Mesothelial cell of epicardium (in vitro differentiated cells): ENCODE measurements at regions not wholly inside any gene's neighbourhood (a gene's known extent, or its start where the extent isn't known, plus 50 kb on each side); places are given as distances from the start of the nearest gene placed in this dataset.

Experiments
- DNase-seq, 2 experiments: peaks; one replicate each; pipeline ENCODE4 v3.0.0; 2021; ENCODE audit warnings: low spot score in 2 of 2; ENCODE audit not compliant: unreplicated experiment in 2 of 2
- H3K27ac Mint-ChIP-seq: 2 replicates; pipeline ENCODE4 v1.8.0; 2021; ENCODE audit warnings: mixed read lengths
- H3K27me3 Mint-ChIP-seq: 2 replicates; pipeline ENCODE4 v1.8.0; 2021; ENCODE audit warnings: low read depth, mixed read lengths
- H3K36me3 Mint-ChIP-seq: 2 replicates; pipeline ENCODE4 v1.8.0; 2021; ENCODE audit warnings: mixed read lengths
- H3K4me1 Mint-ChIP-seq: 2 replicates; pipeline ENCODE4 v1.8.0; 2021; ENCODE audit warnings: mixed read lengths
- H3K4me3 Mint-ChIP-seq: 2 replicates; pipeline ENCODE4 v1.8.0; 2021; ENCODE audit warnings: mild to moderate bottlenecking, moderate library complexity, mixed read lengths
- H3K9me3 Mint-ChIP-seq: 2 replicates; pipeline ENCODE4 v1.8.0; 2021; ENCODE audit warnings: mixed read lengths
- TF ChIP-seq, protein P1 (sequence below): fragments of 200-600 bp; sonication (generic); IDR thresholded peaks from one replicate; pipeline ENCODE4 v1.5.0; 2021; ENCODE audit warnings: antibody characterized with exemption; ENCODE audit not compliant: unreplicated experiment

DNA sequence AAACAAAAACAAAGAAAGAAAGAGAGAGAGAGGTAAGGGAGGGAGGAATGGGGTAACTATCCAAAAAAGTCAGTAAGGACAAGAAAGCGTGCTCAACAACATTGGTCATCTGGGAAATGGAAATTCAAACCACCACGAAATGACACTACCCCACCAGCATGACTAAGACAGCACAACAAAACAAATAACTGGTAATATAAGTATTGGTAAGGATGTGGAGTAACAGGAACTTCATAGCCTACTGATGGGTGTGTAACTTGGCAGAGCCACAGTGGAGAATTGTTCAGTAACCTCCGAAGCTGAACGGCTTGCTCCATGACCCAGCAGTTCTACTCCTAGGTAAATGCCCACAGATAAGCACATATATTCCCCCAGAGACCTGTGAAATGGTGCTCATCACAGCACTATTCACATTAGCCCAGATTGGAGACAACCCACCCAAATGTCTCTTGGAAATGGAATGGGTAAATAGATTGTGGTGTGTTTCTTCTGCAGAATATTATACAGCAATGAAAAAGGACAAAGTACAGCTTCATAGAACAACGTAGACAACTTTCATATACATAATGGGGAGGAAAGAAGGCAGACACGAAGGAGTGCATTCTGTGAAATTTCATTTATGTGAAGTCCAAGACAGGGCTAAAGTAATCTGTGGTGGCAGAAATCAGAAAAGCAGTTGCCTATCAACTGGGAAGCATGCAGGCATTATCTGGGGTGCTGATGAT is 95.5 kb upstream of the ATP6AP2 start:
- Mint-ChIP-seq H3K4me1 (peaks cover 12% of the 10 kb centered on the region), H3K4me3 (no peak overlapping the region), H3K27me3 (no peaks in the 10 kb centered on the region), H3K36me3 (no peaks in the 10 kb centered on the region), H3K27ac (peak overlapping the region; percentile 51), H3K9me3 (peaks cover 40% of the 10 kb centered on the region)
- TF ChIP-seq, protein P1, sequence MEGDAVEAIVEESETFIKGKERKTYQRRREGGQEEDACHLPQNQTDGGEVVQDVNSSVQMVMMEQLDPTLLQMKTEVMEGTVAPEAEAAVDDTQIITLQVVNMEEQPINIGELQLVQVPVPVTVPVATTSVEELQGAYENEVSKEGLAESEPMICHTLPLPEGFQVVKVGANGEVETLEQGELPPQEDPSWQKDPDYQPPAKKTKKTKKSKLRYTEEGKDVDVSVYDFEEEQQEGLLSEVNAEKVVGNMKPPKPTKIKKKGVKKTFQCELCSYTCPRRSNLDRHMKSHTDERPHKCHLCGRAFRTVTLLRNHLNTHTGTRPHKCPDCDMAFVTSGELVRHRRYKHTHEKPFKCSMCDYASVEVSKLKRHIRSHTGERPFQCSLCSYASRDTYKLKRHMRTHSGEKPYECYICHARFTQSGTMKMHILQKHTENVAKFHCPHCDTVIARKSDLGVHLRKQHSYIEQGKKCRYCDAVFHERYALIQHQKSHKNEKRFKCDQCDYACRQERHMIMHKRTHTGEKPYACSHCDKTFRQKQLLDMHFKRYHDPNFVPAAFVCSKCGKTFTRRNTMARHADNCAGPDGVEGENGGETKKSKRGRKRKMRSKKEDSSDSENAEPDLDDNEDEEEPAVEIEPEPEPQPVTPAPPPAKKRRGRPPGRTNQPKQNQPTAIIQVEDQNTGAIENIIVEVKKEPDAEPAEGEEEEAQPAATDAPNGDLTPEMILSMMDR = no peak
- no peak for DNase-seq

DNA sequence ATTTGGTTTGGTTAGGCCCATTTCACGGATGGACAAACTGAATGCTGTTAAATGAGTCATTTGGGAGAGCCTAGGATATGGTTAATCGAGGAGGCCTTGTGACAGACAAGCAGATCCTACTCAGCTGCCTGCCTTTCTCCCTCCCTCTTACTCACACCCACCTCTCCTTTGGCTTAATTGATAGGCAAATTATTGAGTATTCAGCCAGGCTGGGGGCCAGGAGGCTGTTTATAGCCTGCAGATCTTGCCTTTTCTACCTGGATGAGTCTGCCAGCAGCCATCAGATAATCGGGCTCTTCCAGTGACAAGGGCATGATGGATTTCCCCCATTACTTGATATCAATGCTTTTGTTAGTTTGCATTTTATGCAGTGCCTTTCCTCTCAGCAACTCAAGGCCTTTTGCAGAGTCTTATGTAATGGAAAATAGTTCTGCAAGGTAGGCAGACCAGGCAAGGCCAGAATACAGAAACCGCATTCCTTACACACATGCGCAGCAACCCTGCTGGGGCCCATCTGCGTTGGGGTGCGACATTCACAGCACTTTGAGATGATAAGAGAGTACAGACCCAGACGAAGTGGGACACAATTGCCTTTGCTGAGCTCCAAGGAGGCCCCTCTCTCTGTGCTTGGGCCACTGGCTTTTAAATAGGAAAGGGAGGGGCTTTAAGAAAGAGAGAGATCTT is 96.2 kb upstream of the ATP6AP2 start:
- Mint-ChIP-seq H3K27ac (peak overlapping the region; percentile 51), H3K4me3 (no peak overlapping the region), H3K27me3 (no peaks in the 10 kb centered on the region), H3K4me1 (peaks cover 8% of the 10 kb centered on the region), H3K36me3 (peaks cover under 1% of the 10 kb centered on the region), H3K9me3 (peaks cover 47% of the 10 kb centered on the region)
- TF ChIP-seq, protein P1 = no peak
- peak in 1 of 2 experiments; percentile 42 for DNase-seq

DNA sequence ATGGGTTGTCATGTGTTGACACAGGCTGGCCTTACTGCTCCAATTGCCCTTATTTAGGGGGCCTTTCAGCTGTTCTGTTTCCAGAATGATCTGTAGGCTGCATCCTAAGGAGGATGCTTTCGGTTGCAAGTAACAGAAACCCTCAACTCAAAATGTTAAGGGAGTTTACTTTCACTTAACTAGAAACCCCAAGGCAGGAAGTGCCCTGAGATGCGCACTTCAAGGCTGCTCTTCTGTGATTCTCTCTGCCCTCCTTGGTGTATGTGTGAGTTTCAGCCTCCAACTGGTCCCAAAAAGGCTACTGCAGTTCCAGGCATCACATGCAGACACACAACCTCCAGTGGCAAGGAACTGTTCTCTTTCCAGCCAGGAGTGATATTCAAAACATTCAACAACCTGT is 97.3 kb upstream of the ATP6AP2 start:
- no peak for DNase-seq
- TF ChIP-seq, protein P1 = no peak
- no peak overlapping the region for H3K4me3 Mint-ChIP-seq
- no peak overlapping the region for H3K27ac Mint-ChIP-seq
- peaks cover 2% of the 10 kb centered on the region for H3K36me3 Mint-ChIP-seq
- H3K27me3 Mint-ChIP-seq = no peaks in the 10 kb centered on the region
- peaks cover 45% of the 10 kb centered on the region for H3K9me3 Mint-ChIP-seq
- H3K4me1 Mint-ChIP-seq = peaks cover 8% of the 10 kb centered on the region

DNA sequence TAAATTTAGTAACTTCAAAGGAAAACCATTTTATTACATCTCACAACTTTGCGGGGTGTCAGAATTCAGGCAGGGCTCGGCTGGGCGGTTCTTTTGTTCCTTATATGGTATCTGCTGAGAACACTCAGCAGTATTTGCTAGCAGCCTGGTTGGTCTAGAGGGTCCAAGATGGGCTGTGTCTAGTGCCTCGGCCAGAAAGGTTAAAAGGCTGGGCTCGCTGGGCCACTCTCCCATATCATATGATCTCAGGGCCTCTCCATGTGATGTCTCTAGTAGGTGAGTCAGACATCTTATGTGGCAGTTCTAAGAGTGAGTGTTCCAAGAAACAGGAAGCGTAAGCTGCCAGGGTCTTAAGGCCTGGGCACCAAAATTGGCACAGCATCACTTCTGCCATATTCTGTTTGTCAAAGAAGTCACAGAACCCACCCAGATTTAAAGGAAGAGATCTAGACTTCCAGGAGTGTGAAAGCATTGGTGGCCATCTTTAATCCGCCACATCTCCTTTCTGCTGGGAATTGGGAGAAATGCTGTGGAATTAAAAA is 100.9 kb upstream of the ATP6AP2 start:
- no peak overlapping the region for H3K4me3 Mint-ChIP-seq
- peaks cover 2% of the 10 kb centered on the region for H3K36me3 Mint-ChIP-seq
- H3K4me1 Mint-ChIP-seq = peaks cover 19% of the 10 kb centered on the region
- no peak for DNase-seq
- H3K27ac Mint-ChIP-seq = no peak overlapping the region
- peaks cover 28% of the 10 kb centered on the region for H3K9me3 Mint-ChIP-seq
- TF ChIP-seq, protein P1 = no peak
- no peaks in the 10 kb centered on the region for H3K27me3 Mint-ChIP-seq

DNA sequence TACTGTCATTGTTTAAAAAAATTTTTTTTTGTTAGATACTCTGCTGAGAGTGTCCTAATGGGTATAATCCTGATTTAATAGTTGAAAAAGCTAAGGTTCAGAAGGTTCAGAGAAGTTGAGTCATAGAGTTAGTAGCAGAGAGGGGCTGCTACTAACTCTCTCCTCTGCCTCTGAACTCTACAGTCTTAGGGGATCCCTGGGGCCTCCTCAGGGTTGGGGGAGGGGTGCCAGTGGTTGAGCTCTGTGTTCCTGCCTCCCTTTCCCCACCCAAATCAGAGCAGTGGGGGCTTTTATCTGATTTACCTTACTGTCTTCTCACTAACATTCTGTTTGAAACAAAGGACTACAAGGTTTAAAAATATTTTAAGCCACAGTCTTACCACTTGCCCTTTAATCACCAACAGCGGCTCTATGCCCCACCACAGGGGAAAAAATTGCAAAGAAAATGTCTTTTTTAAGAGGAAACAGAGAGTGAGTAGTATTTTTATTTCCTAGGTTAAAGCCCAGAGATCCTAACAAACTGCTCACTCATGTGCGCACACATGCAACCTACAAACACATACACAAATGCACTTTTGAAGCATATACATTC is 102.2 kb upstream of the ATP6AP2 start:
- peaks cover 26% of the 10 kb centered on the region for H3K9me3 Mint-ChIP-seq
- TF ChIP-seq, protein P1 = no peak
- H3K27me3 Mint-ChIP-seq = no peaks in the 10 kb centered on the region
- H3K36me3 Mint-ChIP-seq = peaks cover 2% of the 10 kb centered on the region
- no peak for DNase-seq
- peaks cover 20% of the 10 kb centered on the region for H3K4me1 Mint-ChIP-seq
- H3K4me3 Mint-ChIP-seq = no peak overlapping the region
- H3K27ac Mint-ChIP-seq = no peak overlapping the region
